PC-3 (cell line): ENCODE measurements at regions not wholly inside any gene's neighbourhood (a gene's known extent, or its start where the extent isn't known, plus 50 kb on each side); places are given as distances from the start of the nearest gene placed in this dataset.

Experiments used
- EZH2 ChIP-seq: fragments of 300-600 bp; sonication (generic); IDR thresholded peaks from one replicate; pipeline ENCODE4 v1.6.1; 2017; ENCODE audit warnings: antibody characterized with exemption, mild to moderate bottlenecking, low read length; ENCODE audit not compliant: unreplicated experiment
- TF ChIP-seq, protein P1 (sequence below): fragments of 300-600 bp; sonication (generic); conservative IDR thresholded peaks from 2 replicates; pipeline ENCODE4 v1.5.1; 2017; ENCODE audit warnings: antibody characterized with exemption, low read depth, mild to moderate bottlenecking, low read length

DNA sequence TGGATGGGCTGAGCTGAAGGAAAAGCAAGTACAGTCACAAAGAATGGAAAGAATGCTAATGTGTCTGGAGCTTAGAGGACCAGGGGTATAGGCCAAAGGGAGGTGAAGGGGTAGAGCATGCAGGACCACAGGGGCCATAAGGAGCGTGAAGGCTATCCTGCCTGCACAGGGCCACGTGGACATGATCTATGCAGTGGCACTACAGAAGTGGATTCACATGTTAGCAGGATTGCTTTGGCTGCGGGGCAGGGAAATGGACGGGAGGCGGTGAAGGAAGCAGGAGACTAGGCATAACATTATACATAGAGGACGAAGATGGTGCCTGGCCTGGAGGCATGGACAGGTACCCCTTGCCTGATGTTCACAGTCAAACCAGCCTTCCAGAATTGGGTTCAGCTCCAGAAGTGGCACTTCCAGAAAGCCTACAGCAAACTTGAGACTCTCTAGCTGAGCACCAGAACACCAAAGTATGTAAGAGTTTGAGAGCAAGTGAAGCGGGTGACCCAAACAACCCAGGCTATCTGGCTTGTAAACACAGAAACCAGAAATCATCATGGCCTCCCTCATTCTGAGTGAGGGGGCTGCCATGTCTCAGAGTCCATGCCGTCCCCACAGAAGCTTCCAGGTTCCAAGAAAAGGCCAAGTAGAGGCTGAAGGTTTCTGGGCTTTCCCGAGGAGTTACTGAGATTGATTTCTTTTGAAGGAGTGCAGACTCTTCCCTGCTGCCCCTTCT is 135.5 kb upstream of the JUN start:
- TF ChIP-seq EZH2: no peak
- TF ChIP-seq, protein P1, sequence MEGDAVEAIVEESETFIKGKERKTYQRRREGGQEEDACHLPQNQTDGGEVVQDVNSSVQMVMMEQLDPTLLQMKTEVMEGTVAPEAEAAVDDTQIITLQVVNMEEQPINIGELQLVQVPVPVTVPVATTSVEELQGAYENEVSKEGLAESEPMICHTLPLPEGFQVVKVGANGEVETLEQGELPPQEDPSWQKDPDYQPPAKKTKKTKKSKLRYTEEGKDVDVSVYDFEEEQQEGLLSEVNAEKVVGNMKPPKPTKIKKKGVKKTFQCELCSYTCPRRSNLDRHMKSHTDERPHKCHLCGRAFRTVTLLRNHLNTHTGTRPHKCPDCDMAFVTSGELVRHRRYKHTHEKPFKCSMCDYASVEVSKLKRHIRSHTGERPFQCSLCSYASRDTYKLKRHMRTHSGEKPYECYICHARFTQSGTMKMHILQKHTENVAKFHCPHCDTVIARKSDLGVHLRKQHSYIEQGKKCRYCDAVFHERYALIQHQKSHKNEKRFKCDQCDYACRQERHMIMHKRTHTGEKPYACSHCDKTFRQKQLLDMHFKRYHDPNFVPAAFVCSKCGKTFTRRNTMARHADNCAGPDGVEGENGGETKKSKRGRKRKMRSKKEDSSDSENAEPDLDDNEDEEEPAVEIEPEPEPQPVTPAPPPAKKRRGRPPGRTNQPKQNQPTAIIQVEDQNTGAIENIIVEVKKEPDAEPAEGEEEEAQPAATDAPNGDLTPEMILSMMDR: no peak
